Endothelial cell of umbilical vein (primary cell): ENCODE measurements at regions not wholly inside any gene's neighbourhood (a gene's known extent, or its start where the extent isn't known, plus 50 kb on each side); places are given as distances from the start of the nearest gene placed in this dataset.

Experiments used
- BruUV-seq: library from RNA; stranded (reverse); fragments of 400-500 nt; replicated peaks from 2 replicates; lab custom pipeline; 2021; lab: Mats Ljungman, UMichigan
- CTCF ChIA-PET: fragments of 300-600, 350-600 bp; sonication (Branson Sonifier 250); formaldehyde crosslinking; loops from one replicate; lab custom pipeline; 2021; ENCODE audit warnings: antibody characterized with exemption, inconsistent platforms; lab: Charles Lee
- POLR2A ChIA-PET: fragments of 300-600, 350-600 bp; sonication (Branson Sonifier 250); formaldehyde crosslinking; loops from one replicate; lab custom pipeline; 2021; ENCODE audit warnings: antibody characterized with exemption, inconsistent platforms; lab: Charles Lee
- DNase-seq: peaks from one replicate; pipeline ENCODE4 v3.0.0-alpha.2; 2011; ENCODE audit warnings: low read depth, low spot score
- FAIRE-seq: peaks from 2 replicates; lab custom pipeline; 2011; peaks lifted over from hg19 to GRCh38; lab: Jason Lieb, UNC
- H2AFZ ChIP-seq: 2 replicates; pipeline ENCODE4 v1.6.0; 2012; ENCODE audit warnings: low read depth, low read length, control low read depth, inconsistent platforms
- H3K27ac ChIP-seq: 2 replicates; pipeline ENCODE4 v1.5.1; 2011; ENCODE audit warnings: low read depth, mild to moderate bottlenecking, control low read depth, low read length, moderate library complexity; ENCODE audit not compliant: insufficient read depth
- H3K27me3 ChIP-seq, 2 experiments: 2 replicates each; pipeline versions ENCODE4 v1.6.0 to v1.6.1; 2011; ENCODE audit warnings: low read length in 2 of 2, mixed read lengths in 1 of 2; ENCODE audit not compliant: control insufficient read depth in 2 of 2, insufficient read depth in 2 of 2
- H3K36me3 ChIP-seq, 2 experiments: 2 replicates in 1 of 2; 3 replicates in 1 of 2; pipeline ENCODE4 v1.5.1; 2011; ENCODE audit warnings: low read length in 2 of 2, mild to moderate bottlenecking in 1 of 2, moderate library complexity in 1 of 2; ENCODE audit not compliant: control insufficient read depth in 2 of 2, insufficient read depth in 2 of 2; ENCODE audit errors: extremely low read depth in 1 of 2
- H3K4me1 ChIP-seq: 3 replicates; pipeline ENCODE4 v1.5.1; 2011; ENCODE audit warnings: mild to moderate bottlenecking, low read length; ENCODE audit not compliant: control insufficient read depth, insufficient read depth; ENCODE audit errors: extremely low read depth
- H3K4me2 ChIP-seq: 2 replicates; pipeline ENCODE4 v1.6.1; 2011; ENCODE audit warnings: low read length, control low read depth, mixed read lengths; ENCODE audit not compliant: insufficient read depth
- H3K4me3 ChIP-seq, 3 experiments: fragments of 200-600 bp in 1 of 3; sonication (generic), shearing (Covaris generic) in 1 of 3; replicated peaks in 1 of 3; 2 replicates each; pipeline ENCODE4 v1.5.1; 2011 to 2016; ENCODE audit warnings: control low read depth in 3 of 3, low read length in 3 of 3, mild to moderate bottlenecking in 2 of 3, inconsistent platforms in 1 of 3, low read depth in 1 of 3, moderate library complexity in 1 of 3; ENCODE audit not compliant: insufficient read depth in 1 of 3
- H3K79me2 ChIP-seq: 2 replicates; pipeline ENCODE4 v1.6.0; 2012; ENCODE audit warnings: low read length, inconsistent platforms; ENCODE audit not compliant: control insufficient read depth, insufficient read depth
- H3K9ac ChIP-seq: replicated peaks from 2 replicates; pipeline ENCODE3; 2011; ENCODE audit warnings: low read length, control low read depth; ENCODE audit not compliant: insufficient read depth; ENCODE audit errors: extremely low read depth
- H3K9me1 ChIP-seq: replicated peaks from 3 replicates; pipeline ENCODE4 v1.6.0; 2011; ENCODE audit warnings: mild to moderate bottlenecking, low read length; ENCODE audit not compliant: control insufficient read depth, insufficient read depth; ENCODE audit errors: extremely low read depth
- H3K9me3 ChIP-seq: replicated peaks from 2 replicates; pipeline ENCODE4 v1.5.1; 2012; ENCODE audit warnings: low read length, inconsistent platforms; ENCODE audit not compliant: control insufficient read depth, insufficient read depth
- H4K20me1 ChIP-seq: replicated peaks from 2 replicates; pipeline ENCODE3; 2011; ENCODE audit warnings: mild to moderate bottlenecking, low read length; ENCODE audit not compliant: control insufficient read depth, insufficient read depth; ENCODE audit errors: extremely low read depth
- EZH2 ChIP-seq: IDR thresholded peaks from 2 replicates; pipeline ENCODE4 v1.6.1; 2012; ENCODE audit warnings: borderline replicate concordance, low read depth, mild to moderate bottlenecking, moderate library complexity, low read length, inconsistent platforms; ENCODE audit not compliant: severe bottlenecking
- FOS ChIP-seq: IDR thresholded peaks from 2 replicates; pipeline ENCODE4 v1.6.1; 2011; ENCODE audit warnings: mild to moderate bottlenecking, low read length, moderate library complexity, borderline replicate concordance; ENCODE audit not compliant: insufficient read depth
- GATA2 ChIP-seq: IDR thresholded peaks from 2 replicates; pipeline ENCODE4 v1.7.0; 2011; ENCODE audit warnings: low read depth, mild to moderate bottlenecking, moderate library complexity, mixed read lengths, low read length; ENCODE audit not compliant: insufficient read length, insufficient read depth
- JUN ChIP-seq: IDR thresholded peaks from 2 replicates; pipeline ENCODE4 v1.6.1; 2011; ENCODE audit warnings: borderline replicate concordance, low read depth; ENCODE audit not compliant: insufficient read length, insufficient read depth
- MAX ChIP-seq: IDR thresholded peaks from 2 replicates; pipeline ENCODE4 v1.6.1; 2011; ENCODE audit not compliant: insufficient read depth, insufficient read length
- MYC ChIP-seq: IDR thresholded peaks from one replicate; pipeline ENCODE4 v1.6.1; 2011; ENCODE audit warnings: mild to moderate bottlenecking, low read depth, low read length
- POLR2A ChIP-seq: IDR thresholded peaks from 2 replicates; pipeline ENCODE4 v1.6.1; 2012; ENCODE audit warnings: low read depth, mild to moderate bottlenecking, control low read depth, low read length
- POLR2AphosphoS5 ChIP-seq: IDR thresholded peaks from 2 replicates; pipeline ENCODE4 v1.6.1; 2012; ENCODE audit warnings: low read depth, mild to moderate bottlenecking, control low read depth, low read length, moderate library complexity; ENCODE audit not compliant: insufficient read depth
- dilution Hi-C: fragments of 300-500 bp; cut with MboI; formaldehyde crosslinking; loops from one replicate; pipeline ENCODE4 v1.15.0; 2019; ENCODE audit warnings: low sequenced_read_pairs; ENCODE audit not compliant: extremely low pct_ligation_motif_present
- intact Hi-C: fragments of 100-400 bp; cut with micrococcal nuclease; formaldehyde crosslinking; loops from one replicate; pipeline ENCODE4 v1.10.0; 2022
- TF ChIP-seq, protein P1 (sequence below), 2 donors: IDR thresholded peaks; 1 replicate in 1 of 2; 2 replicates in 1 of 2; pipeline ENCODE4 v1.5.1; 2011; ENCODE audit warnings: low read length in 2 of 2, mild to moderate bottlenecking in 2 of 2, moderate library complexity in 2 of 2, control low read depth in 1 of 2, inconsistent platforms in 1 of 2, low read depth in 1 of 2; ENCODE audit not compliant: insufficient read depth in 1 of 2; ENCODE audit errors: extremely low read depth in 1 of 2

- BruUV-seq = no TSS peak
- Histone ChIP-seq H3K27ac (no peak overlapping the region), H2AFZ (no peak overlapping the region), H3K4me2 (peak overlapping the region; percentile 22), H3K9me1 (no peaks in the 10 kb centered on the region), H3K9ac (no peak overlapping the region), H3K4me1 (no peaks in the 10 kb centered on the region), H3K4me3 (no peak overlapping the region), H3K79me2 (no peaks in the 10 kb centered on the region), H3K36me3 (no peaks in the 10 kb centered on the region), H3K27me3 (no peaks in the 10 kb centered on the region), H3K9me3 (no peaks in the 10 kb centered on the region), H4K20me1 (no peaks in the 10 kb centered on the region)
- FAIRE-seq = no peak
- no peak for DNase-seq
- POLR2A ChIA-PET = no interaction called here
- CTCF ChIA-PET = no interaction called here
- TF ChIP-seq, protein P1, sequence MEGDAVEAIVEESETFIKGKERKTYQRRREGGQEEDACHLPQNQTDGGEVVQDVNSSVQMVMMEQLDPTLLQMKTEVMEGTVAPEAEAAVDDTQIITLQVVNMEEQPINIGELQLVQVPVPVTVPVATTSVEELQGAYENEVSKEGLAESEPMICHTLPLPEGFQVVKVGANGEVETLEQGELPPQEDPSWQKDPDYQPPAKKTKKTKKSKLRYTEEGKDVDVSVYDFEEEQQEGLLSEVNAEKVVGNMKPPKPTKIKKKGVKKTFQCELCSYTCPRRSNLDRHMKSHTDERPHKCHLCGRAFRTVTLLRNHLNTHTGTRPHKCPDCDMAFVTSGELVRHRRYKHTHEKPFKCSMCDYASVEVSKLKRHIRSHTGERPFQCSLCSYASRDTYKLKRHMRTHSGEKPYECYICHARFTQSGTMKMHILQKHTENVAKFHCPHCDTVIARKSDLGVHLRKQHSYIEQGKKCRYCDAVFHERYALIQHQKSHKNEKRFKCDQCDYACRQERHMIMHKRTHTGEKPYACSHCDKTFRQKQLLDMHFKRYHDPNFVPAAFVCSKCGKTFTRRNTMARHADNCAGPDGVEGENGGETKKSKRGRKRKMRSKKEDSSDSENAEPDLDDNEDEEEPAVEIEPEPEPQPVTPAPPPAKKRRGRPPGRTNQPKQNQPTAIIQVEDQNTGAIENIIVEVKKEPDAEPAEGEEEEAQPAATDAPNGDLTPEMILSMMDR (IDR thresholded peaks at IDR 0.05; ENCODE audit: extremely low read depth in 1 of 2, insufficient read depth in 1 of 2, low read depth in 1 of 2, low read length in 2 of 2) = no peak
- TF ChIP-seq EZH2 (no peak), POLR2A (no peak), JUN (no peak), POLR2AphosphoS5 (no peak), MAX (no peak), MYC (no peak), FOS (no peak), GATA2 (no peak)
- intact Hi-C loops = loop anchor here (10.0 kb wide), 1 partner anchor 409 kb away; no protein-coding TSS in a partner anchor
- dilution Hi-C loops = no loop called here
These were observed 149.9 kb upstream of the SMIM23 start for GRCh38 chr5:171635561-171636245.
